SK-N-SH (cell line): ENCODE measurements at regions not wholly inside any gene's neighbourhood (a gene's known extent, or its start where the extent isn't known, plus 50 kb on each side); places are given as distances from the start of the nearest gene placed in this dataset.

Experiments used
- CTCF ChIA-PET: fragments of 300-600, 350-600 bp; formaldehyde crosslinking; extraction: SDS; loops from one replicate; lab custom pipeline; 2021; lab: Yijun Ruan, JAX
- POLR2A ChIA-PET: fragments of 350-600 bp; sonication (Branson Sonifier 250); formaldehyde crosslinking; extraction: SDS; loops from one replicate; lab custom pipeline; 2020; ENCODE audit warnings: antibody characterized with exemption, inconsistent platforms; lab: Yijun Ruan, JAX
- DNase-seq: peaks from one replicate; pipeline ENCODE4 v3.0.0; 2012
- H2AFZ ChIP-seq: fragments of 200-600 bp; sonication (generic); 2 replicates; pipeline ENCODE4 v1.8.1; 2016; ENCODE audit warnings: antibody characterized with exemption, mild to moderate bottlenecking, low read depth
- H3F3A ChIP-seq: fragments of 200-600 bp; sonication (generic); replicated peaks from 2 replicates; pipeline ENCODE3; 2016; ENCODE audit warnings: antibody characterized with exemption, mild to moderate bottlenecking; ENCODE audit not compliant: insufficient read depth
- H3K27ac ChIP-seq, 2 experiments: fragments of 200-500 bp in 1 of 2; fragments of 200-600 bp in 1 of 2; sonication (Bioruptor generic) in 1 of 2; sonication (generic), shearing (Covaris generic) in 1 of 2; 2 replicates each; pipeline versions ENCODE4 v1.5.1 to v1.6.1; 2014 to 2016; ENCODE audit warnings: low read depth in 2 of 2, inconsistent platforms in 1 of 2, low read length in 1 of 2, mild to moderate bottlenecking in 1 of 2, mixed read lengths in 1 of 2
- H3K27me3 ChIP-seq: fragments of 200-600 bp; sonication (generic), shearing (Covaris generic); 2 replicates; pipeline ENCODE4 v1.6.1; 2016; ENCODE audit warnings: mixed run types; ENCODE audit not compliant: insufficient read depth
- H3K36me3 ChIP-seq, 2 experiments: fragments of 200-500 bp in 1 of 2; fragments of 200-600 bp in 1 of 2; sonication (Bioruptor generic) in 1 of 2; sonication (generic) in 1 of 2; replicated peaks in 1 of 2; 2 replicates each; pipeline versions ENCODE3 to v1.5.1; 2014 to 2016; ENCODE audit warnings: low read length in 1 of 2, mild to moderate bottlenecking in 1 of 2; ENCODE audit not compliant: insufficient read depth in 2 of 2, control insufficient read depth in 1 of 2
- H3K4me1 ChIP-seq, 2 experiments: fragments of 200-500 bp in 1 of 2; fragments of 200-600 bp in 1 of 2; sonication (Bioruptor generic) in 1 of 2; sonication (generic), shearing (Covaris generic) in 1 of 2; 2 replicates each; pipeline versions ENCODE4 v1.5.1 to v1.6.1; 2014 to 2016; ENCODE audit warnings: low read depth in 1 of 2, low read length in 1 of 2, mixed run types in 1 of 2; ENCODE audit not compliant: insufficient read depth in 2 of 2, control insufficient read depth in 1 of 2
- H3K4me2 ChIP-seq: fragments of 200-600 bp; sonication (generic), shearing (Covaris generic); 2 replicates; pipeline ENCODE4 v1.6.1; 2017; ENCODE audit warnings: mixed run types
- H3K4me3 ChIP-seq, 2 experiments: fragments of 200-500 bp in 1 of 2; fragments of 200-600 bp in 1 of 2; sonication (Bioruptor generic) in 1 of 2; sonication (generic), shearing (Covaris generic) in 1 of 2; 2 replicates each; pipeline versions ENCODE4 v1.5.1 to v1.8.1; 2014 to 2016; ENCODE audit warnings: low read depth in 2 of 2, inconsistent platforms in 1 of 2, low read length in 1 of 2, mild to moderate bottlenecking in 1 of 2, mixed read lengths in 1 of 2, moderate library complexity in 1 of 2
- H3K79me2 ChIP-seq: fragments of 200-600 bp; sonication (generic); 2 replicates; pipeline ENCODE4 v1.8.1; 2017; ENCODE audit warnings: mild to moderate bottlenecking; ENCODE audit not compliant: insufficient read depth
- H3K9ac ChIP-seq: fragments of 200-600 bp; sonication (generic); 2 replicates; pipeline ENCODE4 v1.6.1; 2017; ENCODE audit warnings: mixed run types
- H3K9me2 ChIP-seq: fragments of 200-600 bp; sonication (generic); 2 replicates; pipeline ENCODE4 v1.6.1; 2017; ENCODE audit warnings: mixed run types
- H3K9me3 ChIP-seq: fragments of 200-600 bp; sonication (generic); 2 replicates; pipeline ENCODE4 v1.6.1; 2017; ENCODE audit warnings: mixed run types, mild to moderate bottlenecking, moderate library complexity
- H4K20me1 ChIP-seq: fragments of 200-600 bp; sonication (generic); 2 replicates; pipeline ENCODE4 v1.6.1; 2017; ENCODE audit warnings: mild to moderate bottlenecking, mixed run types; ENCODE audit not compliant: insufficient read depth
- CTCF ChIP-seq: fragments of 200-600 bp; sonication (generic); IDR thresholded peaks from 2 replicates; pipeline ENCODE4 v1.6.1; 2017; ENCODE audit warnings: antibody characterized with exemption, mild to moderate bottlenecking, moderate library complexity
- FOSL2 ChIP-seq: IDR thresholded peaks from 2 replicates; pipeline ENCODE4 v1.4.0; 2012; ENCODE audit warnings: low read depth, mild to moderate bottlenecking, moderate library complexity, borderline replicate concordance
- FOXJ3 ChIP-seq: sonication (generic); formaldehyde crosslinking; IDR thresholded peaks from 2 replicates; pipeline ENCODE4 v1.5.1; 2020; ENCODE audit warnings: mild to moderate bottlenecking, missing genetic modification reagents
- FOXM1 ChIP-seq: IDR thresholded peaks from 2 replicates; pipeline ENCODE4 v1.4.0; 2012; ENCODE audit warnings: low read depth, mild to moderate bottlenecking
- GATA2 ChIP-seq: sonication (generic); formaldehyde crosslinking; IDR thresholded peaks from 2 replicates; pipeline ENCODE4 v1.5.0; 2020; ENCODE audit warnings: mild to moderate bottlenecking, missing genetic modification reagents
- MEF2A ChIP-seq: IDR thresholded peaks from 2 replicates; pipeline ENCODE4 v1.4.0; 2012; ENCODE audit warnings: low read depth, borderline replicate concordance
- PBX3 ChIP-seq: IDR thresholded peaks from 2 replicates; pipeline ENCODE4; 2012
- REST ChIP-seq: IDR thresholded peaks from 2 replicates; pipeline ENCODE4 v1.6.1; 2012; ENCODE audit warnings: mild to moderate bottlenecking, low read depth, low read length, moderate library complexity
- RFX5 ChIP-seq: IDR thresholded peaks from 2 replicates; pipeline ENCODE4 v1.6.1; 2012; ENCODE audit warnings: mild to moderate bottlenecking, improper control_type of control experiment, low read length
- SMC3 ChIP-seq: IDR thresholded peaks from 2 replicates; pipeline ENCODE4 v1.6.1; 2012; ENCODE audit warnings: low read depth, low read length, improper control_type of control experiment
- USF2 ChIP-seq: fragments of 150-350 bp; IDR thresholded peaks from 2 replicates; pipeline ENCODE4 v1.6.1; 2017; ENCODE audit warnings: antibody characterized with exemption, low read length, low read depth, borderline replicate concordance
- YY1 ChIP-seq: IDR thresholded peaks from 2 replicates; pipeline ENCODE4 v1.4.0; 2012; ENCODE audit warnings: low read depth, mild to moderate bottlenecking
- WGBS: methylation state at CpG from one replicate; pipeline ENCODE4 v1.1.6; 2017; ENCODE audit warnings: low lambda C conversion rate; 5-methylcytosine and 5-hydroxymethylcytosine counted together

GRCh38 chr12:105974738-105975137 lies 164.0 kb downstream of the NUAK1 start:
- ChIA-PET CTCF (interaction anchor here (1.2 kb wide), 1 partner anchor 554 kb away, joined by 3 read pairs; no protein-coding TSS in a partner anchor), POLR2A (no interaction called here)
- 73% methylated on average over 4 of the region's 4 CpGs for WGBS

GRCh38 chr12:105975351-105975750 lies 163.4 kb downstream of the NUAK1 start:
- H2AFZ ChIP-seq, result no peak overlapping the region
- no peak overlapping the region for H3K27ac ChIP-seq
- TF ChIP-seq REST (no peak), GATA2 (CRISPR knock-in tag) (no peak)
- TF ChIP-seq, all 33 proteins: peak for 0
- Histone ChIP-seq H3K79me2 (no peaks in the 10 kb centered on the region), H3K36me3 (no peaks in the 10 kb centered on the region), H3K27me3 (no peaks in the 10 kb centered on the region), H3K9ac (no peak overlapping the region), H3K4me3 (no peak overlapping the region), H3K4me1 (no peaks in the 10 kb centered on the region), H4K20me1 (no peaks in the 10 kb centered on the region), H3K4me2 (no peak overlapping the region), H3K9me3 (no peaks in the 10 kb centered on the region), H3F3A (no peaks in the 10 kb centered on the region), H3K9me2 (no peaks in the 10 kb centered on the region)
- ChIA-PET POLR2A (no interaction called here), CTCF (interaction anchor here (1.2 kb wide), 1 partner anchor 555 kb away, joined by 3 read pairs; no protein-coding TSS in a partner anchor)
- no peak for DNase-seq
- WGBS, result 57% methylated on average over 2 of the region's 2 CpGs

More at GRCh38 chr12:105974738-105975137, 164.0 kb downstream of the NUAK1 start:
- no peak overlapping the region for H3K9ac ChIP-seq
- H2AFZ ChIP-seq, result no peak overlapping the region
- no peaks in the 10 kb centered on the region for H3K9me3 ChIP-seq
- H3K79me2 ChIP-seq, result no peaks in the 10 kb centered on the region
- no peaks in the 10 kb centered on the region for H3K4me1 ChIP-seq
- TF ChIP-seq RFX5, result no peak
- TF ChIP-seq FOSL2, result no peak
- TF ChIP-seq PBX3, result no peak
- no peak for TF ChIP-seq SMC3
- TF ChIP-seq FOXJ3 (CRISPR knock-in tag), result no peak
- no peak for TF ChIP-seq USF2
- TF ChIP-seq MEF2A, result no peak
- no peak for TF ChIP-seq FOXM1
- no peak for TF ChIP-seq CTCF
- TF ChIP-seq YY1, result no peak
- no peak overlapping the region for H3K4me3 ChIP-seq
- no peaks in the 10 kb centered on the region for H4K20me1 ChIP-seq
- no peak overlapping the region for H3K4me2 ChIP-seq
- no peak for DNase-seq
- no peaks in the 10 kb centered on the region for H3K9me2 ChIP-seq
- no peaks in the 10 kb centered on the region for H3K27me3 ChIP-seq
- H3F3A ChIP-seq, result no peaks in the 10 kb centered on the region
- H3K27ac ChIP-seq, result no peak overlapping the region
- no peaks in the 10 kb centered on the region for H3K36me3 ChIP-seq
